Omental fat pad (tissue), 3 donors: ENCODE measurements at regions not wholly inside any gene's neighbourhood (a gene's known extent, or its start where the extent isn't known, plus 50 kb on each side); places are given as distances from the start of the nearest gene placed in this dataset.

Source experiments
- ATAC-seq: fragments of 150-250 bp; one replicate; pipeline ENCODE4 v1.9.1; 2016; ENCODE audit warnings: mild to moderate bottlenecking, moderate library complexity; ENCODE audit not compliant: low FRiP score
- DNase-seq: peaks from one replicate; pipeline ENCODE4 v3.0.0-alpha.2; 2019; ENCODE audit warnings: low spot score
- TF ChIP-seq, protein P1 (sequence below), 3 donors: fragments of 450-650 bp; IDR thresholded peaks; one replicate each; pipeline ENCODE4 v1.5.1; 2016 to 2017; ENCODE audit warnings: antibody characterized with exemption in 3 of 3, mild to moderate bottlenecking in 3 of 3, moderate library complexity in 2 of 3

DNA sequence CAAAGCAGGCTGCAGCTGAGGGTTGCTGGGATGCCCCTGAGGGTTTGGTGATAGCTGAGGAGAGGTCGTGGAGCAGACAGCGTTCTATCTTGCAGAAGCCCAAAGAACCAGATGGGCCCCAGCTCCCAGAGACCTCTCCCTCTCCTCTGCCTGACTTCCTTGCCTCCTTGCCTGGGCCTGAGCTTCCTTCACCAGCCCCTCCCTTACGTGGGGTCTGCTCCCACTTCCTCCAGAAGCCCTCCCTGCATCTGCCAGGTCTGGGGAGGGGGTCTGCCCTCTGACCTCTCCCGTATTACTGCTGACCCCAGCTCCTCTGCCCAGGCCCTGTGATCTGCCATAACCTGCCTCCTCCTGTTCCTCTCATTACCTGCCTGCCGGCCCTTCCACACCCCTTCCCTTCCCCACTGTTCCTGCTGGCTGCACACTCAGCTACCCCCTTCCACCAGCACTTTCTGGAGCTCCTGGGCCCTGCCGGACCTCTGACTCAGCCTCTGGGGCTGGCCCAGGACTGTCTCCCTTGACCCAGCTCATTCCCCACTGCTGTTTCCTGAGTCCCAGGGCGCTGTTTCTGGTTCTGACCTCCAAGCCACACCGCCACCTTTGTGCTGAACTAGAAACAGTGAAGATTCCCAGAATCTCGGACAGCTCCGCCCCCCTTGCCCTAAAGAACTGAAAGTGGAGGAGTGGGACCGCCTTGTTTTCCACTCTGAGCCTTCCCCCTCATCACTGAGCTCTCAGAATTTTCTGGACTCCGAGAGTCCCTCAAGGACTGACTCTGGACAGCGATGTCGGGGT is 237.7 kb upstream of the C1orf174 start:
- no peak for ATAC-seq
- no peak for DNase-seq
- TF ChIP-seq, protein P1, sequence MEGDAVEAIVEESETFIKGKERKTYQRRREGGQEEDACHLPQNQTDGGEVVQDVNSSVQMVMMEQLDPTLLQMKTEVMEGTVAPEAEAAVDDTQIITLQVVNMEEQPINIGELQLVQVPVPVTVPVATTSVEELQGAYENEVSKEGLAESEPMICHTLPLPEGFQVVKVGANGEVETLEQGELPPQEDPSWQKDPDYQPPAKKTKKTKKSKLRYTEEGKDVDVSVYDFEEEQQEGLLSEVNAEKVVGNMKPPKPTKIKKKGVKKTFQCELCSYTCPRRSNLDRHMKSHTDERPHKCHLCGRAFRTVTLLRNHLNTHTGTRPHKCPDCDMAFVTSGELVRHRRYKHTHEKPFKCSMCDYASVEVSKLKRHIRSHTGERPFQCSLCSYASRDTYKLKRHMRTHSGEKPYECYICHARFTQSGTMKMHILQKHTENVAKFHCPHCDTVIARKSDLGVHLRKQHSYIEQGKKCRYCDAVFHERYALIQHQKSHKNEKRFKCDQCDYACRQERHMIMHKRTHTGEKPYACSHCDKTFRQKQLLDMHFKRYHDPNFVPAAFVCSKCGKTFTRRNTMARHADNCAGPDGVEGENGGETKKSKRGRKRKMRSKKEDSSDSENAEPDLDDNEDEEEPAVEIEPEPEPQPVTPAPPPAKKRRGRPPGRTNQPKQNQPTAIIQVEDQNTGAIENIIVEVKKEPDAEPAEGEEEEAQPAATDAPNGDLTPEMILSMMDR (IDR thresholded peaks at IDR 0.05), result no peak

GRCh38 chr1:4139646-4140045 is 239.6 kb upstream of the C1orf174 start:
- TF ChIP-seq, protein P1 (IDR thresholded peaks at IDR 0.05), result no peak
- ATAC-seq, result no peak
- DNase-seq, result no peak

DNA sequence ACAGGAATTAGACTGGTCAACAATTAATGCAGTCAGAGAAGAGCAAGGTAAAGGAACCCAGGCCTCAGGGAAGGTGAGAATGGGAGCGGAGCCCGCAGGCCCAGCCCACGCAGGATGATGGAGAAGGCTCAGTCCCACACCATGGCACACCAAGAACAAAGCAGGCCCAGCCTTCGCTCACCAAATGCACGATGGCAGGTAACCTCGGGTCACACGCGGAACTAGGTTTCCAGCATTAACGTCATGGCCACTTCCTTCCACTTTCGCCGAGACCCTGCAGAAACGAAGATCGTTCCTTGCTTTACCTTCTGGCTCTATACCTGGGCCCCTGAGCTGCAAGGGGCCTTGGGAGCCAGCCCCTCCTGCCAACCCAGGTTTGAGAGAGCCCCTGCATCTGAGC is 240.2 kb upstream of the C1orf174 start:
- ATAC-seq (no peak), DNase-seq (no peak)
- TF ChIP-seq, protein P1 (IDR thresholded peaks at IDR 0.05), result no peak

DNA sequence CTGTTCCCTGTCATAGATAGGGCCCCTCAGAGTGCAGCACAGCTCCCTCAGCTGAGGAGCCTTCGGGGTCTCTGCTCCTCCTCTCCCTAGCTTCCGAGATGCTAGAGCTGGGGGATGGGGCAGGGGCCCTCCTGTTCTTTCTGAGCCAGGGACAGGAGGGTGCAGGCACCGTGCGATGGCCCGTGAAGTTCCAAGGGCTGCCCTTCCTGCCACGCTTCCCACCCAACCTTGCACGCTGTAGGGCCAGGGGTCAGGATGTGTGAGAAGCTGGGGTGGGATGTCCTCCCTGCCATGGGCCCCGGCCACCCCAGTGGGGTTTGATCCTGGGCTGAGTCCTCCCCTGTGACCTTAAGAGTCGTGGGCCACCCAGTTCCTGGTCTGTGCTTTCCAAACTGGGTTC is 240.7 kb upstream of the C1orf174 start:
- ATAC-seq, result no peak
- TF ChIP-seq, protein P1 (IDR thresholded peaks at IDR 0.05), result no peak
- no peak for DNase-seq

- no peak for ATAC-seq
- TF ChIP-seq, protein P1 (IDR thresholded peaks at IDR 0.05), result no peak
- DNase-seq, result no peak
Measured at GRCh38 chr1:4144349-4144971, 244.4 kb upstream of the C1orf174 start.

- DNase-seq (no peak), ATAC-seq (no peak)
- TF ChIP-seq, protein P1 (IDR thresholded peaks at IDR 0.05), result no peak
Measured at GRCh38 chr1:4146101-4146500, 246.0 kb upstream of the C1orf174 start.

DNA sequence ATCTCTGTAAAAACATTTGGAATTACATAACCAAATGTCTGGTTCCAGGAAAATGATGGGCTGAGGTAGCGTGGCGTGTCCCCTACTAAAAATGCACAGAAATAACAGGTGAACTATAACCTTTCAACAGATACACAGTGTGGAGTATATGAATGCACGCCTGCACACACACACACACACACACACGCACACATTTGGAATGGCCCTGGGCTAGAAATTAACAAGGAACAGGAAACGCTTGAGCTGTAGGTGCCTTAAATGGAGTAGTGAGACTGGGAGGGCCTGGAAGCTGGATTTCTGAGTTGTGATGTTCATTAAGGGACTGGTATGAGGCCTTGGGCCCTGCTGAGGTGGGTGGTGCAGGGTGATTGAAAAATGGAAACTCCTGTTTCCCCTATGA is 246.5 kb upstream of the C1orf174 start:
- DNase-seq, result no peak
- ATAC-seq, result no peak
- TF ChIP-seq, protein P1 (IDR thresholded peaks at IDR 0.05), result no peak
